ENCODE measurements at regions not wholly inside any gene's neighbourhood (a gene's known extent, or its start where the extent isn't known, plus 50 kb on each side); places are given as distances from the start of the nearest gene placed in this dataset.

- H3K27me3 ChIP-seq (ENCODE audit: control insufficient read depth in 2 of 2, insufficient read depth in 2 of 2, low read length in 2 of 2), result no peaks in the 10 kb centered on the region
- H3K4me3 ChIP-seq, result no peak overlapping the region
- H3K4me1 ChIP-seq (replicated peaks in 1 of 2; ENCODE audit: control insufficient read depth in 2 of 2, insufficient read depth in 2 of 2, low read length in 2 of 2), result no peaks in the 10 kb centered on the region
- H3K9ac ChIP-seq (ENCODE audit: insufficient read depth in 1 of 2, low read depth in 2 of 2, low read length in 2 of 2), result no peak overlapping the region
- in situ Hi-C loops (cut with MboI), result no loop called here
- no peaks in the 10 kb centered on the region for H3K9me3 ChIP-seq (replicated peaks; ENCODE audit: control insufficient read depth, insufficient read depth, low read depth, low read length)
- H3K27ac ChIP-seq (ENCODE audit: extremely low read depth, low read depth, low read length), result no peak overlapping the region
- H4K20me1 ChIP-seq (replicated peaks; ENCODE audit: control insufficient read depth, insufficient read depth, low read length), result no peaks in the 10 kb centered on the region
- no peak for ATAC-seq
- ChIA-PET POLR2A (no interaction called here), CTCF (ENCODE audit: low intra/inter-chr PET ratio) (no interaction called here)
- no peaks in the 10 kb centered on the region for H3K9me1 ChIP-seq (ENCODE audit: control insufficient read depth, insufficient read depth, low read length)
- intact Hi-C loops (cut with micrococcal nuclease), result no loop called here
- H3K4me2 ChIP-seq (ENCODE audit: insufficient read depth, low read length), result no peak overlapping the region
- DNase-seq (ENCODE audit: extremely low read depth in 1 of 4, low spot score in 3 of 4), result no peak
- no peak for FAIRE-seq
- no peak overlapping the region for H2AFZ ChIP-seq (ENCODE audit: low read depth, low read length)
- TF ChIP-seq ZFX (CRISPR knock-in tag; IDR thresholded peaks at IDR 0.05) (no peak), EZH2 (IDR thresholded peaks at IDR 0.05; ENCODE audit: borderline replicate concordance, low read depth, low read length) (no peak), NCOA4 (IDR thresholded peaks at IDR 0.05; ENCODE audit: partially characterized antibody) (no peak), PHF20 (IDR thresholded peaks at IDR 0.05; ENCODE audit: partially characterized antibody) (no peak), ZBTB43 (CRISPR knock-in tag; IDR thresholded peaks at IDR 0.05) (no peak), CUX1 (CRISPR knock-in tag; IDR thresholded peaks at IDR 0.05) (no peak), RAD51 (IDR thresholded peaks at IDR 0.05; ENCODE audit: borderline replicate concordance, low read depth) (no peak), POLR2B (IDR thresholded peaks at IDR 0.05; ENCODE audit: low read depth, partially characterized antibody) (no peak)
- 0% methylated on average over 1 of the region's 2 CpGs for WGBS (ENCODE audit: insufficient coverage, low coverage, missing lambda C conversion rate)
- H3K79me2 ChIP-seq (ENCODE audit: control insufficient read depth, insufficient read depth, low read length), result no peaks in the 10 kb centered on the region
- no peaks in the 10 kb centered on the region for H3K36me3 ChIP-seq (ENCODE audit: control insufficient read depth, insufficient read depth, low read length)
- no TSS peak for BruUV-seq (replicated peaks)
Observed at GRCh38 chr20:9940329-9940728, 94.5 kb upstream of the ANKEF1 start.
